ENCODE measurements at regions not wholly inside any gene's neighbourhood (a gene's known extent, or its start where the extent isn't known, plus 50 kb on each side); places are given as distances from the start of the nearest gene placed in this dataset.

GRCh38 chr5:165858118-165858517 lies 2352.7 kb downstream of the MAT2B start:
- TF ChIP-seq CTCF (IDR thresholded peaks at IDR 0.05) (no peak), POLR2A (IDR thresholded peaks at IDR 0.05) (no peak)
